Islet precursor cell (in vitro differentiated cells): ENCODE measurements at regions not wholly inside any gene's neighbourhood (a gene's known extent, or its start where the extent isn't known, plus 50 kb on each side); places are given as distances from the start of the nearest gene placed in this dataset.
A peak's percentile ranks its signal among the peaks of the same experiment; 100 is the strongest.

Experiments used
- DNase-seq: peaks from one replicate; pipeline ENCODE4 v3.0.0-alpha.2; 2018

GRCh38 chr1:116851846-116852245, 57.9 kb upstream of the PTGFRN start:
- DNase-seq: no peak

- DNase-seq: peak; percentile 74
These were observed 57.3 kb upstream of the PTGFRN start for GRCh38 chr1:116852367-116852766.

GRCh38 chr1:116852910-116853309, 56.8 kb upstream of the PTGFRN start:
- peak; percentile 93 for DNase-seq

GRCh38 chr1:116853680-116854402, 55.9 kb upstream of the PTGFRN start:
- DNase-seq: peak; percentile 96

GRCh38 chr1:116854403-116854690, 55.4 kb upstream of the PTGFRN start:
- DNase-seq: no peak

GRCh38 chr1:116854716-116855115, 55.0 kb upstream of the PTGFRN start:
- no peak for DNase-seq

GRCh38 chr1:116855191-116855619, 54.5 kb upstream of the PTGFRN start:
- DNase-seq: peak; percentile 77

- peak; percentile 70 for DNase-seq
These were observed 53.9 kb upstream of the PTGFRN start for GRCh38 chr1:116855773-116856201.

GRCh38 chr1:116856312-116856711, 53.4 kb upstream of the PTGFRN start:
- DNase-seq: no peak

GRCh38 chr1:116857092-116857491, 52.6 kb upstream of the PTGFRN start:
- DNase-seq: no peak
